Keratinocyte (primary cell): ENCODE measurements at regions not wholly inside any gene's neighbourhood (a gene's known extent, or its start where the extent isn't known, plus 50 kb on each side); places are given as distances from the start of the nearest gene placed in this dataset.
A peak's percentile ranks its signal among the peaks of the same experiment; 100 is the strongest.

Experiments
- DNase-seq: peaks from one replicate; pipeline ENCODE4 v3.0.0-alpha.2; 2011; ENCODE audit warnings: low read depth, missing footprints, low spot score
- FAIRE-seq: peaks from 2 replicates; lab custom pipeline; 2011; peaks lifted over from hg19 to GRCh38; lab: Jason Lieb, UNC
- H2AFZ ChIP-seq: 2 replicates; pipeline ENCODE4 v1.6.0; 2012; ENCODE audit warnings: low read length, control low read depth, inconsistent platforms; ENCODE audit not compliant: control insufficient read depth
- H3K27ac ChIP-seq: 2 replicates; pipeline ENCODE4 v1.5.1; 2011; ENCODE audit warnings: low read length; ENCODE audit not compliant: control insufficient read depth, insufficient read depth
- H3K27me3 ChIP-seq: 3 replicates; pipeline ENCODE4 v1.6.0; 2011; ENCODE audit warnings: low read length; ENCODE audit not compliant: control insufficient read depth, insufficient read depth; ENCODE audit errors: extremely low read depth
- H3K36me3 ChIP-seq, 2 experiments: 2 replicates in 1 of 2; 3 replicates in 1 of 2; pipeline ENCODE4 v1.5.1; 2011; ENCODE audit warnings: low read length in 2 of 2, mild to moderate bottlenecking in 1 of 2; ENCODE audit not compliant: control insufficient read depth in 2 of 2, insufficient read depth in 2 of 2; ENCODE audit errors: extremely low read depth in 1 of 2
- H3K4me1 ChIP-seq: 3 replicates; pipeline ENCODE4 v1.5.1; 2011; ENCODE audit warnings: low read length; ENCODE audit not compliant: control insufficient read depth, insufficient read depth; ENCODE audit errors: extremely low read depth
- H3K4me2 ChIP-seq: 3 replicates; pipeline ENCODE4 v1.6.0; 2011; ENCODE audit warnings: low read depth, low read length; ENCODE audit not compliant: control insufficient read depth, insufficient read depth; ENCODE audit errors: extremely low read depth
- H3K4me3 ChIP-seq, 3 experiments: fragments of 200-600 bp in 1 of 3; sonication (generic) in 1 of 3; 2 replicates in 2 of 3; 3 replicates in 1 of 3; pipeline ENCODE4 v1.5.1; 2011 to 2016; ENCODE audit warnings: low read length in 3 of 3, mild to moderate bottlenecking in 3 of 3, control low read depth in 2 of 3, inconsistent platforms in 1 of 3, low read depth in 1 of 3, mixed read lengths in 1 of 3, mixed run types in 1 of 3, moderate library complexity in 1 of 3; ENCODE audit not compliant: control insufficient read depth in 2 of 3, insufficient read depth in 2 of 3; ENCODE audit errors: extremely low read depth in 1 of 3
- H3K79me2 ChIP-seq: 2 replicates; pipeline ENCODE4 v1.6.0; 2012; ENCODE audit warnings: low read length; ENCODE audit not compliant: control insufficient read depth, insufficient read depth
- H3K9ac ChIP-seq: 3 replicates; pipeline ENCODE4 v1.6.0; 2011; ENCODE audit warnings: low read length; ENCODE audit not compliant: control insufficient read depth, insufficient read depth; ENCODE audit errors: extremely low read depth
- H3K9me1 ChIP-seq: 3 replicates; pipeline ENCODE4 v1.6.0; 2011; ENCODE audit warnings: low read length; ENCODE audit not compliant: control insufficient read depth, insufficient read depth; ENCODE audit errors: extremely low read depth
- H3K9me3 ChIP-seq: 2 replicates; pipeline ENCODE4 v1.5.1; 2012; ENCODE audit warnings: low read depth, low read length; ENCODE audit not compliant: control insufficient read depth
- H4K20me1 ChIP-seq: 3 replicates; pipeline ENCODE4 v1.6.0; 2011; ENCODE audit warnings: low read length; ENCODE audit not compliant: control insufficient read depth, insufficient read depth; ENCODE audit errors: extremely low read depth
- EZH2 ChIP-seq: IDR thresholded peaks from one replicate; pipeline ENCODE4 v1.6.1; 2012; ENCODE audit warnings: inconsistent platforms, mild to moderate bottlenecking, low read length, moderate library complexity
- dilution Hi-C: fragments of 300-500 bp; cut with MboI; formaldehyde crosslinking; loops from one replicate; pipeline ENCODE4 v1.7.0; 2020; ENCODE audit warnings: low sequenced_read_pairs; ENCODE audit not compliant: extremely low pct_ligation_motif_present
- TF ChIP-seq, protein P1 (sequence below), 3 experiments: IDR thresholded peaks in 1 of 3; conservative IDR thresholded peaks in 1 of 3; optimal IDR thresholded peaks in 1 of 3; 2 replicates in 2 of 3; 3 replicates in 1 of 3; pipeline versions ENCODE3 to v1.5.1; 2011; ENCODE audit warnings: low read length in 3 of 3, mild to moderate bottlenecking in 3 of 3, moderate library complexity in 2 of 3, control low read depth in 1 of 3, inconsistent platforms in 1 of 3; ENCODE audit not compliant: insufficient read depth in 2 of 3; ENCODE audit errors: extremely low read depth in 1 of 3

DNA sequence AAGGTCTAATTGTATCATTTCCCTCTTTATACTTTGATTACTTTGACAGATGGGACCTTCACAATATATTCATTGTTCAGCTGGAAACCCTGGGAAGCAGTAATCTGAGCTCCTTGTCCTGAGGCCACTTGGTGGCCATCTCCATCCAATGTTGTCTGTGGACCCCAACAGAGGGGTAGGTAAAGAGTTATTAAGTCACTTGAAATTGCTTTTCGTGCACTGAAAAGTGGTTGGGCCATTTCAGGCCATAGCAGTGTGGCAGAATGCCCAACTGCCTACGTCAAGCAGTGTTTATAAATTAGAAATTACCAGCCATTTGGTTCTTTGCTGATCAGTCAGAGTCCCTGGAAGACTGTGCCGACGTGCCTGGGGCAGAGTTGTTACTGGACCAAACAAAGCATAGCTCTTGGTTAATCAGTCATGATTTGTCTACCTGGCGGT is 308.3 kb upstream of the USP25 start:
- dilution Hi-C loops: no loop called here
- Histone ChIP-seq H3K9me3 (no peaks in the 10 kb centered on the region), H3K36me3 (no peaks in the 10 kb centered on the region), H4K20me1 (no peaks in the 10 kb centered on the region), H3K9me1 (no peaks in the 10 kb centered on the region), H3K4me1 (peaks cover 24% of the 10 kb centered on the region), H3K27ac (peak overlapping the region; percentile 94), H3K9ac (peak overlapping the region; percentile 23), H3K4me3 (no peak overlapping the region), H3K27me3 (no peaks in the 10 kb centered on the region), H3K79me2 (no peaks in the 10 kb centered on the region), H3K4me2 (peak overlapping the region; percentile 69), H2AFZ (peak overlapping the region; percentile 65)
- DNase-seq (peak; percentile 52), FAIRE-seq (peak; percentile 23)
- TF ChIP-seq EZH2: no peak
- TF ChIP-seq, protein P1, sequence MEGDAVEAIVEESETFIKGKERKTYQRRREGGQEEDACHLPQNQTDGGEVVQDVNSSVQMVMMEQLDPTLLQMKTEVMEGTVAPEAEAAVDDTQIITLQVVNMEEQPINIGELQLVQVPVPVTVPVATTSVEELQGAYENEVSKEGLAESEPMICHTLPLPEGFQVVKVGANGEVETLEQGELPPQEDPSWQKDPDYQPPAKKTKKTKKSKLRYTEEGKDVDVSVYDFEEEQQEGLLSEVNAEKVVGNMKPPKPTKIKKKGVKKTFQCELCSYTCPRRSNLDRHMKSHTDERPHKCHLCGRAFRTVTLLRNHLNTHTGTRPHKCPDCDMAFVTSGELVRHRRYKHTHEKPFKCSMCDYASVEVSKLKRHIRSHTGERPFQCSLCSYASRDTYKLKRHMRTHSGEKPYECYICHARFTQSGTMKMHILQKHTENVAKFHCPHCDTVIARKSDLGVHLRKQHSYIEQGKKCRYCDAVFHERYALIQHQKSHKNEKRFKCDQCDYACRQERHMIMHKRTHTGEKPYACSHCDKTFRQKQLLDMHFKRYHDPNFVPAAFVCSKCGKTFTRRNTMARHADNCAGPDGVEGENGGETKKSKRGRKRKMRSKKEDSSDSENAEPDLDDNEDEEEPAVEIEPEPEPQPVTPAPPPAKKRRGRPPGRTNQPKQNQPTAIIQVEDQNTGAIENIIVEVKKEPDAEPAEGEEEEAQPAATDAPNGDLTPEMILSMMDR (optimal IDR thresholded peaks at IDR 0.05 in 1 of 3, IDR thresholded peaks at IDR 0.05 in 1 of 3, conservative IDR thresholded peaks at IDR 0.05 in 1 of 3; ENCODE audit: extremely low read depth in 1 of 3, insufficient read depth in 2 of 3, low read length in 3 of 3): no peak

DNA sequence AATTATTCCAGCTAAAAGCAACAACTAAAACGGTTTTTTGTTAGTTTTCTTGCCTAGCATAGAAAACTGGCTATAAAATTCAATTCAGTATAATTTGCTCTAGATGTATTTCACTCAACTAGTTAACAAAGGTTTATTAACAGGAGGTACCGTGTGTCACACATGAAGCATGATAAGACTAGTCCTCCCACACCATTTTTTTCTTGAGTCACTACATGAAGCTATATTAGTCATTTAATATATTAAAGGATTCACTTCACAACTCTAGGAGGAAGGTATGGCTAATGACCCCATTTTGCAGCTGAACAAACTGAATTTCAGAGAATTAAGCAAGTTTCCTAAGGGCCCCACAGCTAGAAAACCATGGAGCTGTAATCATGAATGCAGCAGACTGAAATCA is 307.8 kb upstream of the USP25 start:
- Histone ChIP-seq H3K9me1 (no peaks in the 10 kb centered on the region), H3K9ac (peak overlapping the region; percentile 65)
- peak; percentile 52 for FAIRE-seq

More for the DNA sequence above, 307.8 kb upstream of the USP25 start:
- no peaks in the 10 kb centered on the region for H3K79me2 ChIP-seq
- peak overlapping the region; percentile 69 for H3K4me2 ChIP-seq
- peak; percentile 74 for DNase-seq
- H3K36me3 ChIP-seq: no peaks in the 10 kb centered on the region
- H2AFZ ChIP-seq: no peak overlapping the region
- peaks cover 24% of the 10 kb centered on the region for H3K4me1 ChIP-seq
- peak overlapping the region; percentile 94 for H3K27ac ChIP-seq
- dilution Hi-C loops: no loop called here
- H4K20me1 ChIP-seq: no peaks in the 10 kb centered on the region
- H3K9me3 ChIP-seq: no peaks in the 10 kb centered on the region
- H3K27me3 ChIP-seq: no peaks in the 10 kb centered on the region
- TF ChIP-seq EZH2: no peak
- TF ChIP-seq, protein P1 (optimal IDR thresholded peaks at IDR 0.05 in 1 of 3, IDR thresholded peaks at IDR 0.05 in 1 of 3, conservative IDR thresholded peaks at IDR 0.05 in 1 of 3; ENCODE audit: extremely low read depth in 1 of 3, insufficient read depth in 2 of 3, low read length in 3 of 3): no peak
- peak overlapping the region in 1 of 3 experiments; percentile 9 for H3K4me3 ChIP-seq
